GM21619 (cell line): ENCODE measurements at regions not wholly inside any gene's neighbourhood (a gene's known extent, or its start where the extent isn't known, plus 50 kb on each side); places are given as distances from the start of the nearest gene placed in this dataset.
A peak's percentile ranks its signal among the peaks of the same experiment; 100 is the strongest.

ENCODE experiments used
- ATAC-seq: cut with Tn5 transposase; IDR thresholded peaks from one replicate; pipeline ENCODE4 v1.9.1; 2021; ENCODE audit not compliant: unreplicated experiment

DNA sequence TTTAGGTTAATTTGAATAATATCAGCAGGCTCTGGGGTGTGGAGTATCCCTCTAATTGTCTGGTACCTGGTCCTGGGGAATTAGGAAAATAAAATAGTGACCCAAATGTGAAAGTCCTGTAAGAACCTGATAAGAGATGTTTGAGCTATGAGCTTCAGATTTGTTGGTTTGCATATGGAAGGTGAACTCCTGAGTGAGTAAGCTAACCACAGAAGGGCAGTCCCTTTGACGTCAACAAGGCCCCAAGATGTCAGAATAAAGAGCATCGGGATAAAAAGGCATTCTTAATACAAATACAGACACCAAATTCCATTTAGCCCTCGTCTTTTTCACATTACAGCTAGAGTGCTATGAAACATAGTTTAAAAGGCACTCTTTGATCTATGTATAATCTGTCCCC lies 1366.3 kb upstream of the TMEFF2 start:
- ATAC-seq, result no peak

- ATAC-seq, result no peak
Observed at GRCh38 chr2:193556766-193557470, 1362.2 kb upstream of the TMEFF2 start.

DNA sequence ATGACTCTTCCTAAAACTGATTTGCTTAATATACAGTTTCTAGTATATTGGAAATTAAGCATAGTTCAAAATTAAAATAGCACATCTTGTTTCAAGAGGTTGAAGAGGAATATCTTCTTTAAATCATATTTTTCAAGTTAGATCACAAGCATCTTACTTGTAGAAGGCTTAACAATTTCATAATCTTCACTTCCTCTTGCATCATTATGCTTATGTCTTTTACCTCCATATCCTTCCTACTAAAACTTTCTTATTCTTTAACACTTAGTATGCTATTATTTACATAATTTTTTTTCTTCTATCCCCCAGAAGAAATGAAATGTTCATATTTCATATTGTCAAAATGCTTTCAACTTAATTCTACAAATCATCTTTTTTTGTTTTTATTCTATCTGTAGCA lies 1354.9 kb upstream of the TMEFF2 start:
- ATAC-seq, result no peak

DNA sequence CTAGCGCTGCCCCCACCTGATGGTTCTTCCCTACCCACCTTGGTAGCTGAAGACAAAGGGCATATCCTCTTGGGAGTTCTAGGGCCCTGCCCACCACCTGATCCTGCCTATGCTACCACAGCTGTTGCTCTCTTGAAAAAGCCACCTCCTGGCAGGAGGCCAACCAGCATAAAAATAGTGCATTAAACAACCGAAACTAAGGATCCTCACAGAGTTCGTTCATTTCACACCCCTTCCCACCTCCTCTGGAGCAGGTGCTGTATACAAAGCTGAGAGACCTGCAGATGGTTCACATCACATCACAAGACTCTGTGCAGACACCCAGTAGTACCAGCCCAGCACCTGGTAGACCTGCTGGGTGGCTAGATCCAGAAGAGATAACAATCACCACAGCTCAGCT lies 1348.0 kb upstream of the TMEFF2 start:
- ATAC-seq, result no peak

GRCh38 chr2:193539188-193539587 lies 1344.5 kb upstream of the TMEFF2 start:
- peak; percentile 89 for ATAC-seq

GRCh38 chr2:193538061-193538460 lies 1343.3 kb upstream of the TMEFF2 start:
- no peak for ATAC-seq

- no peak for ATAC-seq
Observed at GRCh38 chr2:193537531-193537930, 1342.8 kb upstream of the TMEFF2 start.

GRCh38 chr2:193528458-193528857 lies 1333.7 kb upstream of the TMEFF2 start:
- no peak for ATAC-seq

DNA sequence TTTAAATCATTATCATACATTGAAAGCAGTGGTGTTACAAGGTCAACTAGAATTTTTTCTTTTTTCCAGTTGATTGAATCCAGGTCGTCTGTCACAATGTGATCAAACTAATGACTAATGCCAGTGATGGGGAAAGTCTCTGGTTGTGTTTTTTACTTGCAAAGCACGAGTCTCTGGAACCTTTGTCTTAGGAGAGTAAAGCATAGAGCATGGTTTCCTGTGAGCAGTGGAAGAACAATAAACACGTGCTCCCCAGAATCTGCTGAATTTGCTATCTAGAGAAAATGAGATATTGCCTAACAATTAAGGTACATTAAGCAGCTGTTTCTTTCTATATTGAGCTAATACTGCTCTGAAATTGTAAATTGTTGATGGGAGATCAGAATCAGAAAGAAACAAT lies 1332.4 kb upstream of the TMEFF2 start:
- ATAC-seq, result no peak

GRCh38 chr2:193523662-193524061 lies 1328.9 kb upstream of the TMEFF2 start:
- no peak for ATAC-seq

GRCh38 chr2:193521523-193521922 lies 1326.8 kb upstream of the TMEFF2 start:
- ATAC-seq, result no peak

DNA sequence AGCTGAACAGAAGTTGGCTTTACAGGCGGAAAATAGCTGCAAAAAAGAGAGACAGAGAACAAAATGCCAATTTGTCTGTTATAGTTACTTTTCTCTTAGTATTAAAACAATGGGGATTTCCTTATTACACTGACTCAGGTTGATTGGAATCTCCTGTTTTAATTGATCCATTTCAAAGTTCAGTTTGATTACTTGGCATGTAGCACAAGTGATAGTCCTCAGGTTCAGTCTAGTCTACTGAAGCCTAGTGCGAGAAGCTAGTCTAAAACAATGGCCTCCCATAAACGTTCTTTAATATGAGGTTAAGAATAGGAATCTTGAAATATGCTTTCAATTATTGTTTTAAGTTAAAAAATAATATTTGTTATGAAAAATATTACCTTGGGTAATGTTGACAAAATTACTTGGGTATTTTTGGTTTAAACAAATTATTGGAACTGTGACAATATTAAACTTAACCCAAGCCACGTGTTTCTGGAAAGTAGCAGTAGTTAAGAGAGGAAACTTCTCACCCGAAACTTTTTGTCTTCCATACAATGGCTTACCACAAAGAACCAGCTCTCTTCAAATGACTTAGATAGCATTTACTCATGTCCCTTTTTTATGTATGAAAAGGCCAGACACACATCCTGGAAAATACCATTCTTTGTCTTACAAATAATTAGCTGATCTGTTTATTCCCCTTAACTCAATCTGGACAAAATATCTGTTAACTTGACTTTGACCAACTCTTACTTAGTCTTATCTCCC lies 1326.2 kb upstream of the TMEFF2 start:
- ATAC-seq, result no peak

DNA sequence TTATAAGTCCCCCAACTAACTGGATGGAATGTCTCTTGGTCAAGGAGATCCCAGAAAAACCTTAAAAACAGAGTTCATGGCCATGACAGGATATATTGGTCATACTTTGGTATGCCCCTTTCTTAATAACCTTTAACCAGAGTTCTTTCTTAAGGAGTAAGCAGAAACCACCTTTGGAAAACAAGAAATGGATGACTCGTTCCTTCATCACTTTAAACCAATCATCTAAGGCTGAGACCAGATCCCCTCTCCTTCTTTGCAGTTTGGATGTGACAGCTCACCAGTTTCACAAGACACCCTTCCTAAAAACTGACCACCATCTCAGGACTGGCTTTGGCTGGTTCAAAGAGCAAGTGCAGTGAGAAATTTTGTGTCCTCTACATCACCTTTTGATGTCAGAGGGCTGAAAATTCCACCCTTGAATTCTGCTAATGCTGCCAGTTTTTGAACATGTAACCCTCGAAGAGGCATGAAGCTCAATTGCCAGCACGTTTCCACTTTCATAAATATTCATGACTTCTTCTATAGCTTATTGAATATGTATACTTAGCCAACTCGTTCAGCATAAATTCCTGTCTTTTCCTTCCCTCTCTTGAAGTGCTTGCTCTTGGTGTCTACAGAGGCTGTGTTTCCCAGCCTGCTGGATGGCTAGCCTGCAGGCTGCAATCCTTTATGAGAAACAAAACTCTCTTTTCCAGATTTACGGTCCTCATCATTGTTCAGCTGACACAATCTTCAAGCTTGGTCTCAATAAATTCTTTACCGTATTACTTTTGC lies 1323.5 kb upstream of the TMEFF2 start:
- no peak for ATAC-seq

DNA sequence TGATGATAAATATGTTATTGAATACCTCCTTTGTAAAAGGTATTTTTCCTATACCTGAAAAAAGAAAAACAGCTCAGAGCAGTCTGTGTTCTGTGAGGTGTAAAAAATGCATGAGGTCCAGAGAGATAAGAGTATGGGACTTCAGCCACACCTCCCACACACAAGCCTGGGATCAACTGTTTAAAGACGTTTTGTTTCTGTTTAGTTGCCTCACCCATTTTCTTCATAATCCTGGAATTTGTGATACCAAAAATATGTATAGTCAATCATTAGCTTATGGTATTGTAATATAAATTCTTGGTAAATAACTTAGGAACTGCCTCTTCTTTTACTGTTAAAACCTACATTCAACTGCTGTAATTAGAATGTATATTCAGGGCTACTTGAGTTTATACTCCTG lies 1322.9 kb upstream of the TMEFF2 start:
- no peak for ATAC-seq

DNA sequence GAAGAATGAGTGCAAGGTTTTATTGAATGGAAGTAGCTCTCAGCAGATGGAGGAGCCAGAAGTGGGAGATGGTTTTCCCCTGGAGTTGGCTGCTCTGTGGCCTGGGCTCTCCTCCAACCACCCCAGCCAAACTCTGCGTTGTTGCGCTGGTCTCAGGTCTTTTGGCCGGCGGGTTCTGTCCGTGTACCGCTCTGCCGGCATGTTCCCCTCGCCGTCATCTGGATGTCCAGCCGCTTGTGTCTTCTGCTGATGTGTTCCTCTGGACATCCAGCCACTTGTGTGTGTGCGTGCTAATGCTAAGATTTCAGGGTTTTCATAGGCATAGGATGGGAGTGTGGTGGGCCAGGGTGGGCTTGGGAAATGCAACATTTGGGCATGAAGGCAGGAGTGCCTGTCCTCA lies 1311.3 kb upstream of the TMEFF2 start:
- no peak for ATAC-seq

- ATAC-seq, result no peak
Observed at GRCh38 chr2:193505620-193506019, 1310.9 kb upstream of the TMEFF2 start.

DNA sequence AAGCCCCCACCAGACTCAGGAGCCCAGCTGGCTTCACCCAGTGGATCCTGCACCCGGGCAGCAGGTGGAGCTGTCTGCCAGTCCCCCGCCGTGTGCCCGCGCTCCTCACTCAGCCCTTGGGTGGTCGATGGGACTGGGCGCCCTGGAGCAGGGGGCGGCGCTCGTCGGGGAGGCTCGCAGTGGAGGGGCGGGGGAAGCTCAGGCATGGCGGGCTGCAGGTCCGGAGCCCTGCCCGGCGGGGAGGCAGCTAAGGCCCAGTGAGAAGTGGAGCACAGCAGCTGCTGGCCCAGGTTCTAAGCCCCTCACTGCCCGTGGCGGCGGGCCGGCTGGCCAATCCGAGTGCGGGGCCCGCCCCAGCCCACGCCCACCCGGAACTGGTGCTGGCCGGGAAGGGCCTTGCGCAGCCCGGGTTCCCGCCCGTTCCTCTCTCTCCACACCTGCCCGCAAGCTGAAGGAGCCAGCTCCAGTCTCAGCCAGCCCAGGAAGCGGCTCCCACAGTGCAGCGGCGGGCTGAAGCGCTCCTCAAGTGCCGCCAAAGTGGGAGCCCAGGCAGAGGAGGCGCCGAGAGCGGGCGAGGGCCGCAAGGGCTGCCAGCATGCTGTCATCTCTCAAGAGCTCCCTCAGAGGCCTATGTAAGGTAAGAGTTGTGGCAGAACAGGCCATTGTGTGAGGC lies 1307.8 kb upstream of the TMEFF2 start:
- no peak for ATAC-seq

GRCh38 chr2:193496786-193497185 lies 1302.1 kb upstream of the TMEFF2 start:
- no peak for ATAC-seq

- peak; percentile 98 for ATAC-seq
Observed at GRCh38 chr2:193482557-193482956, 1287.8 kb upstream of the TMEFF2 start.

GRCh38 chr2:193480187-193480586 lies 1285.5 kb upstream of the TMEFF2 start:
- ATAC-seq, result no peak

DNA sequence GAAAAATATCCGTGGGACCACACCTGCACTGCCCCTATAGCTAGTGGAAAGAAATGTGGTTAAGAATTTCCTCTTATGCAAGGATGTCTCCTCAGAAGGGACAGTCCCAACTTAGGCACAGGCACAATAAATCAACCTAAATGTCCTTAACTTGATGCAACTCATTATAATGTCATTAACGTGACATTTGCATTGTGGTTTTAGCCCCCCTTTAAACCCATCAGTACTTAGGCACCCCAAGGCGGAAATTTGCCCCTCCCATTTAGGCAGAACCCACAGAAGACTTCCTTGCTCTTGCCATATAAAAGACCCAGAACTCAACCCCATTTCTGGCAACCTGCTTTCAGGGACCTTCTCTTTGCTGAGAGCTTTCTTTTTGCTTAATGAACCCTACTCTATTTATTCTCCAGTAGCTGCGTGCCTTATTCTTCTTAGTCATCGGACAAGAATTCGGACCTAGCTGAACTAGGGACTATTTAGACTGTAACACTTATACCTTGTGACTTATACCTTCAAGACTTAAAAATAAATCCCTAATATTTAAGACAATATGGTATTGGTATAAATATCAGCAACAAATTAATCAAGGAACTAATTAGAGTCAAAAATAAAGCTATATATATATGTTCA lies 1281.6 kb upstream of the TMEFF2 start:
- peak; percentile 50 for ATAC-seq
